Liver (tissue), 8 donors: ENCODE measurements at regions not wholly inside any gene's neighbourhood (a gene's known extent, or its start where the extent isn't known, plus 50 kb on each side); places are given as distances from the start of the nearest gene placed in this dataset.
A peak's percentile ranks its signal among the peaks of the same experiment; 100 is the strongest.

ENCODE experiments used
- DNase-seq: peaks from one replicate; pipeline ENCODE4 v3.0.0-alpha.2; 2017; ENCODE audit warnings: low spot score
- H3K27ac ChIP-seq, 2 donors: one replicate each; pipeline ENCODE4 v1.7.0; 2013; ENCODE audit warnings: inconsistent platforms in 2 of 2, low read length in 2 of 2, control low read depth in 1 of 2, low read depth in 1 of 2, mild to moderate bottlenecking in 1 of 2
- H3K27me3 ChIP-seq, 4 donors: one replicate each; pipeline versions ENCODE4 v1.6.1 to v1.7.0; 2013; ENCODE audit warnings: low read length in 3 of 4, inconsistent platforms in 1 of 4, mild to moderate bottlenecking in 1 of 4, moderate library complexity in 1 of 4; ENCODE audit not compliant: control insufficient read depth in 4 of 4, insufficient read depth in 4 of 4
- H3K36me3 ChIP-seq, 4 donors: one replicate each; pipeline versions ENCODE4 v1.6.1 to v1.7.0; 2013; ENCODE audit warnings: low read length in 3 of 4, mild to moderate bottlenecking in 3 of 4, low read depth in 1 of 4, moderate library complexity in 1 of 4; ENCODE audit not compliant: control insufficient read depth in 4 of 4, insufficient read depth in 3 of 4
- H3K4me1 ChIP-seq, 4 donors: one replicate each; pipeline versions ENCODE4 v1.6.1 to v1.7.0; 2013; ENCODE audit warnings: low read length in 3 of 4, mild to moderate bottlenecking in 3 of 4, moderate library complexity in 1 of 4; ENCODE audit not compliant: control insufficient read depth in 4 of 4, insufficient read depth in 4 of 4
- H3K4me3 ChIP-seq, 3 donors: one replicate each; pipeline versions ENCODE4 v1.6.1 to v1.7.0; 2013; ENCODE audit warnings: low read length in 3 of 3, control low read depth in 1 of 3, low read depth in 1 of 3, mild to moderate bottlenecking in 1 of 3
- H3K9ac ChIP-seq, 2 donors: one replicate each; pipeline ENCODE4 v1.7.0; 2013; ENCODE audit warnings: low read length in 2 of 2, mild to moderate bottlenecking in 2 of 2, moderate library complexity in 2 of 2, control low read depth in 1 of 2, low read depth in 1 of 2
- H3K9me3 ChIP-seq, 4 donors: one replicate each; pipeline versions ENCODE4 v1.6.1 to v1.7.0; 2013; ENCODE audit warnings: low read length in 3 of 4; ENCODE audit not compliant: control insufficient read depth in 4 of 4
- FOXA1 ChIP-seq: IDR thresholded peaks from 2 replicates; pipeline ENCODE4 v1.6.1; 2016; ENCODE audit warnings: antibody characterized with exemption
- FOXA2 ChIP-seq: IDR thresholded peaks from 2 replicates; pipeline ENCODE4 v1.6.1; 2016; ENCODE audit warnings: antibody characterized with exemption
- HNF4A ChIP-seq, 2 donors: conservative IDR thresholded peaks; 2 replicates each; pipeline ENCODE4 v1.6.1; 2016; ENCODE audit warnings: antibody characterized with exemption in 2 of 2, mild to moderate bottlenecking in 2 of 2
- HNF4G ChIP-seq: IDR thresholded peaks from 2 replicates; pipeline ENCODE4 v1.6.1; 2016; ENCODE audit warnings: antibody characterized with exemption
- NR2F2 ChIP-seq: IDR thresholded peaks from 2 replicates; pipeline ENCODE4 v1.6.1; 2016; ENCODE audit warnings: antibody characterized with exemption
- RAD21 ChIP-seq, 2 donors: IDR thresholded peaks; 2 replicates each; pipeline ENCODE4 v1.6.1; 2016; ENCODE audit warnings: antibody characterized with exemption in 2 of 2, mild to moderate bottlenecking in 2 of 2
- RXRA ChIP-seq, 2 donors: IDR thresholded peaks; 2 replicates each; pipeline ENCODE4 v1.6.1; 2017 to 2018; ENCODE audit warnings: antibody characterized with exemption in 2 of 2, mild to moderate bottlenecking in 1 of 2
- SP1 ChIP-seq: IDR thresholded peaks from 2 replicates; pipeline ENCODE4 v1.6.1; 2018; ENCODE audit warnings: antibody characterized with exemption, mild to moderate bottlenecking
- TAF1 ChIP-seq: conservative IDR thresholded peaks from 2 replicates; pipeline ENCODE4 v1.6.1; 2016; ENCODE audit warnings: antibody characterized with exemption, mild to moderate bottlenecking
- WGBS: extraction: QIAGEN DNeasy Blood & Tissue Kit; methylation state at CpG from one replicate; pipeline ENCODE4 v1.1.7; 2013; 5-methylcytosine and 5-hydroxymethylcytosine counted together
- TF ChIP-seq, protein P1 (sequence below): IDR thresholded peaks from 2 replicates; pipeline ENCODE4 v1.6.1; 2016; ENCODE audit warnings: antibody characterized with exemption, mild to moderate bottlenecking
- TF ChIP-seq, protein P2 (sequence below): IDR thresholded peaks from 2 replicates; pipeline ENCODE4 v1.6.1; 2016; ENCODE audit warnings: antibody characterized with exemption
- TF ChIP-seq, protein P3 (sequence below): fragments of 150-350 bp; IDR thresholded peaks from 2 replicates; pipeline ENCODE4 v1.5.1; 2017; ENCODE audit warnings: improper control_type of control experiment, low read depth, low read length; ENCODE audit not compliant: missing input control
- donor health status: healthy.
- donor health status: healthy.
- donor health status: healthy.
- donor health status: healthy.
- donor health status: healthy.

DNA sequence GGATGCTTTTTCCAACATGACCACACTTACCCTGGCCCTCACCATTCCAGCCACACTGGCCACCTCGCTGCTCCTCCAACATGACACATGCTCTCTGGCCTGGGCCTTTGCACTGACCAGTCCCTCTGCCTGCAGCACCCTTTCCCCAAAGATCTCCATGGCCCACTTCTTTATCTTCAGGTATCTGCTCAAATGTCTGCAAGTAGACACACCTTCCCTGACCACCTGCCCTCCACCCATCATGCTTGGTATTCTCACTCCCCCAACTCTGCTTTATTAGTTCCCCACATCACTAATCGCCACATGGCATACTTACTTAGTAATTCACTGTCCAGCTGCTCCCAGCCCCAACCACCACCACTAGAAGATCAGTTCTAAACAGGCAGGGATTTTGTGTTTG lies 214.2 kb downstream of the BCL11A start:
- no peaks in the 10 kb centered on the region for H3K27me3 ChIP-seq
- H3K9ac ChIP-seq = no peak overlapping the region
- no peaks in the 10 kb centered on the region for H3K4me1 ChIP-seq
- no peaks in the 10 kb centered on the region for H3K9me3 ChIP-seq
- no peak for TF ChIP-seq RXRA (IDR thresholded peaks at IDR 0.05)
- no peak for TF ChIP-seq RAD21 (IDR thresholded peaks at IDR 0.05)
- TF ChIP-seq NR2F2 = no peak
- TF ChIP-seq FOXA1 = no peak
- TF ChIP-seq, protein P1, sequence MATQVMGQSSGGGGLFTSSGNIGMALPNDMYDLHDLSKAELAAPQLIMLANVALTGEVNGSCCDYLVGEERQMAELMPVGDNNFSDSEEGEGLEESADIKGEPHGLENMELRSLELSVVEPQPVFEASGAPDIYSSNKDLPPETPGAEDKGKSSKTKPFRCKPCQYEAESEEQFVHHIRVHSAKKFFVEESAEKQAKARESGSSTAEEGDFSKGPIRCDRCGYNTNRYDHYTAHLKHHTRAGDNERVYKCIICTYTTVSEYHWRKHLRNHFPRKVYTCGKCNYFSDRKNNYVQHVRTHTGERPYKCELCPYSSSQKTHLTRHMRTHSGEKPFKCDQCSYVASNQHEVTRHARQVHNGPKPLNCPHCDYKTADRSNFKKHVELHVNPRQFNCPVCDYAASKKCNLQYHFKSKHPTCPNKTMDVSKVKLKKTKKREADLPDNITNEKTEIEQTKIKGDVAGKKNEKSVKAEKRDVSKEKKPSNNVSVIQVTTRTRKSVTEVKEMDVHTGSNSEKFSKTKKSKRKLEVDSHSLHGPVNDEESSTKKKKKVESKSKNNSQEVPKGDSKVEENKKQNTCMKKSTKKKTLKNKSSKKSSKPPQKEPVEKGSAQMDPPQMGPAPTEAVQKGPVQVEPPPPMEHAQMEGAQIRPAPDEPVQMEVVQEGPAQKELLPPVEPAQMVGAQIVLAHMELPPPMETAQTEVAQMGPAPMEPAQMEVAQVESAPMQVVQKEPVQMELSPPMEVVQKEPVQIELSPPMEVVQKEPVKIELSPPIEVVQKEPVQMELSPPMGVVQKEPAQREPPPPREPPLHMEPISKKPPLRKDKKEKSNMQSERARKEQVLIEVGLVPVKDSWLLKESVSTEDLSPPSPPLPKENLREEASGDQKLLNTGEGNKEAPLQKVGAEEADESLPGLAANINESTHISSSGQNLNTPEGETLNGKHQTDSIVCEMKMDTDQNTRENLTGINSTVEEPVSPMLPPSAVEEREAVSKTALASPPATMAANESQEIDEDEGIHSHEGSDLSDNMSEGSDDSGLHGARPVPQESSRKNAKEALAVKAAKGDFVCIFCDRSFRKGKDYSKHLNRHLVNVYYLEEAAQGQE = no peak
- no peak for TF ChIP-seq FOXA2
- peak; percentile 10 for DNase-seq
- H3K27ac ChIP-seq = no peak overlapping the region
- H3K36me3 ChIP-seq = no peaks in the 10 kb centered on the region
- 95% methylated on average over 2 of the region's 2 CpGs for WGBS
- no peak overlapping the region for H3K4me3 ChIP-seq

DNA sequence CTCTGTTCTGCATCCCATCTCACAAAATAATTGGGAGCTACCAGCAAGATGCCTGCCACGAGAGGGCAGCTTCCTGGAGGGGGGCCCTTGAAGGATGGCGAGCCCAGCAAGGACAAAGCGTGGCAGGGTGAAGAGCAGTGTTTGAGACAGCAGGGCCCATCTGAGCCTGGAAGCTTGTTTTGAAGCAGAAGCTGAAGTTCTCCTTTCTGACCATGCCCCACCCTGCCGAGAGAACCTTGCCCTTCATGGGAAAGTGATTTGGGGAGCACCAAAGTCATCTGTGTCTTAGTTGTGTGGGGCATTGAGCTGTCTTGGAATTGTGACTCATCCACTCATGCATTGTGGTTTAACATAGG lies 216.3 kb downstream of the BCL11A start:
- Histone ChIP-seq H3K9me3 (no peaks in the 10 kb centered on the region), H3K9ac (no peak overlapping the region), H3K27me3 (no peaks in the 10 kb centered on the region), H3K4me3 (no peak overlapping the region), H3K27ac (no peak overlapping the region), H3K4me1 (no peaks in the 10 kb centered on the region), H3K36me3 (no peaks in the 10 kb centered on the region)
- TF ChIP-seq FOXA1 (no peak), HNF4G (no peak), TAF1 (no peak), HNF4A (conservative IDR thresholded peaks at IDR 0.05) (no peak), SP1 (no peak), NR2F2 (no peak)
- TF ChIP-seq, protein P2, sequence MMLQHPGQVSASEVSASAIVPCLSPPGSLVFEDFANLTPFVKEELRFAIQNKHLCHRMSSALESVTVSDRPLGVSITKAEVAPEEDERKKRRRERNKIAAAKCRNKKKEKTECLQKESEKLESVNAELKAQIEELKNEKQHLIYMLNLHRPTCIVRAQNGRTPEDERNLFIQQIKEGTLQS = no peak
- TF ChIP-seq, protein P3, sequence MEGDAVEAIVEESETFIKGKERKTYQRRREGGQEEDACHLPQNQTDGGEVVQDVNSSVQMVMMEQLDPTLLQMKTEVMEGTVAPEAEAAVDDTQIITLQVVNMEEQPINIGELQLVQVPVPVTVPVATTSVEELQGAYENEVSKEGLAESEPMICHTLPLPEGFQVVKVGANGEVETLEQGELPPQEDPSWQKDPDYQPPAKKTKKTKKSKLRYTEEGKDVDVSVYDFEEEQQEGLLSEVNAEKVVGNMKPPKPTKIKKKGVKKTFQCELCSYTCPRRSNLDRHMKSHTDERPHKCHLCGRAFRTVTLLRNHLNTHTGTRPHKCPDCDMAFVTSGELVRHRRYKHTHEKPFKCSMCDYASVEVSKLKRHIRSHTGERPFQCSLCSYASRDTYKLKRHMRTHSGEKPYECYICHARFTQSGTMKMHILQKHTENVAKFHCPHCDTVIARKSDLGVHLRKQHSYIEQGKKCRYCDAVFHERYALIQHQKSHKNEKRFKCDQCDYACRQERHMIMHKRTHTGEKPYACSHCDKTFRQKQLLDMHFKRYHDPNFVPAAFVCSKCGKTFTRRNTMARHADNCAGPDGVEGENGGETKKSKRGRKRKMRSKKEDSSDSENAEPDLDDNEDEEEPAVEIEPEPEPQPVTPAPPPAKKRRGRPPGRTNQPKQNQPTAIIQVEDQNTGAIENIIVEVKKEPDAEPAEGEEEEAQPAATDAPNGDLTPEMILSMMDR = no peak
- TF ChIP-seq, protein P1 = no peak
- WGBS = 69% methylated on average over 4 of the region's 4 CpGs
- peak; percentile 33 for DNase-seq
